ENCODE measurements at regions not wholly inside any gene's neighbourhood (a gene's known extent, or its start where the extent isn't known, plus 50 kb on each side); places are given as distances from the start of the nearest gene placed in this dataset.

- no peak for FAIRE-seq
Observed at GRCh38 chr2:126444512-126444911, 211.4 kb upstream of the GYPC start.

- FAIRE-seq = no peak
Observed at GRCh38 chr2:126446106-126446695, 209.8 kb upstream of the GYPC start.

GRCh38 chr2:126448611-126449010 lies 207.3 kb upstream of the GYPC start:
- no peak for FAIRE-seq

GRCh38 chr2:126449677-126450076 lies 206.3 kb upstream of the GYPC start:
- FAIRE-seq = no peak

- no peak for FAIRE-seq
Observed at GRCh38 chr2:126463892-126464674, 191.9 kb upstream of the GYPC start.

GRCh38 chr2:126467367-126468054 lies 188.4 kb upstream of the GYPC start:
- no peak for FAIRE-seq

GRCh38 chr2:126475031-126475430 lies 180.9 kb upstream of the GYPC start:
- no peak for FAIRE-seq

- no peak for FAIRE-seq
Observed at GRCh38 chr2:126476691-126477090, 179.3 kb upstream of the GYPC start.

GRCh38 chr2:126480033-126480432 lies 175.9 kb upstream of the GYPC start:
- no peak for FAIRE-seq

GRCh38 chr2:126482582-126483464 lies 173.1 kb upstream of the GYPC start:
- no peak for FAIRE-seq

GRCh38 chr2:126494593-126494992 lies 161.4 kb upstream of the GYPC start:
- no peak for FAIRE-seq

GRCh38 chr2:126495189-126495588 lies 160.8 kb upstream of the GYPC start:
- no peak for FAIRE-seq

- FAIRE-seq = no peak
Observed at GRCh38 chr2:126496493-126496892, 159.5 kb upstream of the GYPC start.

- FAIRE-seq = no peak
Observed at GRCh38 chr2:126503476-126503875, 152.5 kb upstream of the GYPC start.

- no peak for FAIRE-seq
Observed at GRCh38 chr2:126504949-126505348, 151.0 kb upstream of the GYPC start.

GRCh38 chr2:126506786-126507185 lies 149.2 kb upstream of the GYPC start:
- no peak for FAIRE-seq

- FAIRE-seq = no peak
Observed at GRCh38 chr2:126507425-126507911, 148.5 kb upstream of the GYPC start.

- FAIRE-seq = no peak
Observed at GRCh38 chr2:126510356-126510755, 145.6 kb upstream of the GYPC start.

GRCh38 chr2:126510960-126511359 lies 145.0 kb upstream of the GYPC start:
- FAIRE-seq = no peak

- FAIRE-seq = no peak
Observed at GRCh38 chr2:126512026-126512425, 143.9 kb upstream of the GYPC start.

- FAIRE-seq = no peak
Observed at GRCh38 chr2:126513033-126513432, 142.9 kb upstream of the GYPC start.

- FAIRE-seq = no peak
Observed at GRCh38 chr2:126515471-126515870, 140.5 kb upstream of the GYPC start.

GRCh38 chr2:126518196-126518595 lies 137.8 kb upstream of the GYPC start:
- no peak for FAIRE-seq

Data from islet of Langerhans (tissue), 1 donor.